NOMO-1 treated with dmso at 0.1 percent for 144 hours (cell line): ENCODE measurements at regions not wholly inside any gene's neighbourhood (a gene's known extent, or its start where the extent isn't known, plus 50 kb on each side); places are given as distances from the start of the nearest gene placed in this dataset.

Source experiments
- DNase-seq: peaks from one replicate; lab custom pipeline; 2025; ENCODE audit not compliant: unreplicated experiment; lab: John Stamatoyannopoulos, UW

DNA sequence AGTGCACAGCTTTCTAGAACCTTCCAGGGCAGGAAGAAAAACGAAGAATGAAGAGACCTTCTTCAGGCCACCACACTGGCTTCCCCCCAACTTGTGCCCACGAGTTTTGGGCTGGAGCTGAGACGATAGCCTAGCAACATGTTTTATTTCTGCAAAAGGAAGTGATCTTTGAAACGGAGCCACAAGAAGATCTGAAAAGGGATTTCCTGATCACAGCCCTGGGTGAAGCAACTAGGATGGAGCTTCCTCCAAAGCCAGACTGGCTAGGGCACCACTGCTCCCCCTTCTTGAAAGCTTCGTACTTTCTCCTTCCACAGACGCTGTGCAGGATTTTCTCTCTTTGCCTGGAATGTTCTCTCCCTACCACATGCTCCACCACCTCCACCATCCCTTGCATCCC, 418.3 kb downstream of the MED13L start:
- no peak for DNase-seq

DNA sequence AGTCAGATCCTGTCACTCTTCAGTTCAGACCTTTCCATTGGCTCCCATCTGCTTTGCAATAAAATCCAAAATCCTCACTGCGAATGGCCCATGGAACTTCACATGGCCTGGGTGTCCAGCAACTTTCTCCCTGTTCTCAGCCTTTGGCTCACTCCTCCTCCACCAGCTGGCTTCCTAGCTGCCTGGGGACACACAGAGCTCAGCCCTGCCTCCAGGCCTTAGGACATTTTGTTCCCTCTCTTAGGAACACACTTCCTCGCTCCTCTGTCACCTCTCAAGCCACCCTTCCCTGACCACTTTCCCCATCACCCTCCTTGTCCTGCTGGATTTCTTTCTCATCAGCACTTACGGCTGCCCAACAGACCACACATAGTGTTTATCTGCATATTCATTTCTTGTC, 419.6 kb downstream of the MED13L start:
- DNase-seq = no peak

GRCh38 chr12:115857160-115857920, 420.2 kb downstream of the MED13L start:
- no peak for DNase-seq

DNA sequence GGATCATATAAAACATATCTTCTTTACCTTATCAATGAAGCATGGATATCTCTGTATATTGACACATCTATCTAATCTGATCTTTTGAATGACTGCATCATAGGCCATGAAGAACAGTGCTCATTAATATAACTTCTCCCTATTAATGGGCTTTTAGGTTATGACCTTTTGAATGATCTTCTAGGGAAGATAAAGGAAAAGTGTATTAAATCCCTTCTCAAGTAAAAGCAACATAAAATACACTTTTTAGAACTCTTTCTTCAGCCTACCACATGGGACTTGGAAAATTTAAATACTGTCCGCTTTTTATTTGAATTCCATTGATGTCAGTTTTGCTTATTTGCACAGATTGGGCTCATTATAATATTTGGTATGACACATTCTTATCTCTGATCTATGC, 425.4 kb downstream of the MED13L start:
- DNase-seq = no peak

- DNase-seq = no peak
Observed at GRCh38 chr12:115850957-115851356, 426.5 kb downstream of the MED13L start.

DNA sequence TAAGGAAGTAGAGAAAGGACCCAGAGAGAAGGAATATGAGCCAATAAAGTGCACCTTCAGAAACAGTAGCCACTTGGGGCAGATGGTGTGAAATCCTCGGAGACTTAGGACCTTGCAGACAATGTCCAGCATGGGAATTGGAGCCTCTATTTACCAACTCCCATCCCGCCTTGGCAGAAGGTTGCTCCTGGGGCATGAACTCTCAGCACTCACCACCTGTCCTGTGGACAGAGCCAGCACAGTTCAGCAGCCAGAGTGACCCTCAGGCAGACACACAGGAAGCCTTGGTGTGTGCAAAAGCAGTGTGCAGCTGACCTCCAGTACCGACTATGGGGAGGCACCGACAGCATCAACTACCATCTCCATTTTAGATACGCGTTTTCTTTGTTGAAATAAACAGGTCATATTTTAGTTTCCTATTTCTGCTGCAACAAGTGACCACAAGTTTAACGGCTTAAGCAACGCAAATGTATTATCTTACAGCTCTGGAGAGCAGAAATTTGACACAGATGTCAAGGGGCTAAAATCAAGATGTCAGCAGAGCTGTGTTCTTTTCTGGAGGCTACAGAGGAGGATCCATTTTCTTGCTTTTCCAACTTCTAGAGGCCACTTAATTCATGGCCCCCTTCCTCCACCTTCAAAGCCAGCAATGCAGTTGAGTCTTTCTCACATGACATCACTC, 428.1 kb downstream of the MED13L start:
- no peak for DNase-seq

GRCh38 chr12:115847398-115847797, 430.1 kb downstream of the MED13L start:
- no peak for DNase-seq

DNA sequence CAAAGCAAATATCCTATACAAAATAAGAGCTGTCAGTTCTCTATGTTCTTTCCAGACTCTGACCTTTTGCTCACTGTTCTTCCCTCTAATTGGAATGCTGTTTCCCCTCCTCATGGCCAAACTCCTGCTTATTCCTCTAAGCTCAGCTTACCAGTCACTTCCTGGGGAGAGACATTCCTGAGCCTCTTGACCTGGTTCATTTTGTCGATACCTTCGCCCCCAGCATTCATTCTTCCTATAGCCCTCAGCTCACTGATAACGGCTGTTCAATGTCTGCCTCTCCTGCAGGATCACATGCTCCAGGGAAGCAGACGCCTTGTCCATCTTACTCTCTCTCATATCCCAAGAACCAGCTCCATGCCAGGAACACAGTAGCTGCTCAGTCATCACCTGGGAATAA, 431.0 kb downstream of the MED13L start:
- no peak for DNase-seq

DNA sequence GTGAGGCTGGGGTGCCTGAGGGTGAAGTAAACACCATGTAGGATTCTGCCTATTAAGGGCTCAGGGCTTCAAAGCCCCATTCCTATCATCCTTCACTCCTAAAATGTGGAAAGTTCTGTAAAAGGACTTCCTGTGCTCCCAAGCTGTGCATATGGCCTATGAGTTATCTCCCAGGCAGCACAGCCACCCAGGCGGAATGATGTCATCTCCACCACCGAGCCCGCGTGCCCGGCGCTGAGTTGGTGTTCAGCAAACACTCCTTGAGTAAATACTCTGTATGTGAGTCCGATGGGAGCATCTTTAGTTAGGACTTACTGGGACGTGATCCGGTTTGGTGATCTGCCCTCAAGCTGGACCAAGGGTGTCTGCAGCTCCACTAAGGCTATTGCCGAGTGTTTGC, 437.3 kb downstream of the MED13L start:
- no peak for DNase-seq

- no peak for DNase-seq
Observed at GRCh38 chr12:115838952-115839351, 438.5 kb downstream of the MED13L start.

- no peak for DNase-seq
Observed at GRCh38 chr12:115837220-115837619, 440.3 kb downstream of the MED13L start.

DNA sequence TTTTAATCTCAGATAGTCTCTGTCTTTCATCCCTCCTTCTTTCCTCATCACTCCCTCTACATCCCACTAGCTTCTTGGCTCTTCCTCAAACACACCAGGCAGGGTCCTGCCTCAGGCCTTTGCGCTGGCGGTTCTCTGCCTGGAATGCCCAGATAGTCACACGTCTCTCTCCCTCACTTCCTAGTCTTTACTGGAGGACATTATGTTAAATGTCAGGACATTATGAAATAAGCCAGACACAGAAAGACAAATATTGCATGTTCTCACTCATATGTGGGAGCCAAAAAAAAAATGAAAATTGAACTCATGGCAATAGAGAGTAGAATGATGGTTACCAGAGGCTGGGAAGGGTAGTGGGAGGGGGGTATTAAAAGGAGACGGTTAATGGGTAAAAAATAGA, 442.0 kb downstream of the MED13L start:
- DNase-seq = no peak

- no peak for DNase-seq
Observed at GRCh38 chr12:115833704-115834103, 443.8 kb downstream of the MED13L start.

GRCh38 chr12:115830633-115831032, 446.9 kb downstream of the MED13L start:
- DNase-seq = no peak

DNA sequence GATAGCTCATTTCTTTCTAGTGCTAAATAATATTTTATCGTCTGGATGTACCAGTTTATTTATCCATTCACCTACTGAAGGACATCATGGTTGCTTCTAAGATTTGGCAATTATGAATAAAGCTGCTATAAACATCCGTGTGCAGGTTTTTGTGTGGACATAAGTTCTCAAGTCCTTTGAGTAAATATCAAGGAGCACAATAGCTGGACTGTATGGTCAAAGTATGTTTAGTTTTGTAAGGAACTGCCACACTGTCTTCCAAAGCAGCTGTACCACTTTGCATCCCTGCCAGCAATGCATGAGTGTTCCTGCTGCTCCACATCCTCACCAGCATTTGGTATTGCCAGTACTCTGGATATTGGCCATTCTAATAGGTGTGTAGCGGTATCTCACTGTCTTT, 447.4 kb downstream of the MED13L start:
- no peak for DNase-seq

DNA sequence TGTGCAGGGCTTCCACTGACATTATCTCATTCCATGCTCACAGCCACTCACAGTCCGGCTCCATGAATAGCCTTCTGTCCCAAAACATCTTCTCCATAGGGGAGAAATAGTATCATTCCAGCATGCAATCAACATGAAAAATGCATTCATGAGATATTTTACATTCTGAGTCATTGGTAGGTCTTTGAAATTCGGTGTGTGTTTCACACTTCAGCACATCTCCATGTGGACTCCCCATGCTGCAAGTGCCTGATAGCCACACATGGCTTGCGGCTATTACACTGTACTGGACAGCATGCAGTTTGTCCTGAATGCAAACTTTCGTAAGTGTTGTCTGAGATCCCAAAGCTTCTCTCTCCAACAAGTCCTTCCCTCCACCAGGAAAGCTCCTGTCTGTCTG, 449.3 kb downstream of the MED13L start:
- DNase-seq = no peak

- DNase-seq = no peak
Observed at GRCh38 chr12:115824936-115825602, 452.4 kb downstream of the MED13L start.

- no peak for DNase-seq
Observed at GRCh38 chr12:115823635-115824034, 453.9 kb downstream of the MED13L start.

GRCh38 chr12:115820656-115821055, 456.8 kb downstream of the MED13L start:
- no peak for DNase-seq

- DNase-seq = no peak
Observed at GRCh38 chr12:115818973-115819372, 458.5 kb downstream of the MED13L start.

DNA sequence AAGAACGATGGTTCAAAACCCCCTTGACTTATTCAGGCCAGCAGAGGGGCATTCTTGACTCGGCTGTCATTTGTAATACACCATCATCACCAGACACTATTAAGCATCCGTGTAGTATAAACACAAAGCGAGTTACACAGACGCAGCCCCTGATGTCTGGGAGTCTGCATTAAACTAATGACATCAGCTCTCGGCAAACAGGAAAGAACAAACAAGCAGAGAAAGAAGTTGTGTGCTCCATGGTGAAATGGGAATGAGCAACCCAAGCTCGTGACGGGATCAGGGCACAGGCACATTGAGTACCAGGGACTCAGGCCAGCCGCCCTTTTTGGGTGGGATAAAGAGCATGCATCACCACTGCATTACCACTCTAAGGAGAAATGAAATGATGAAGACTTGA, 460.1 kb downstream of the MED13L start:
- no peak for DNase-seq

DNA sequence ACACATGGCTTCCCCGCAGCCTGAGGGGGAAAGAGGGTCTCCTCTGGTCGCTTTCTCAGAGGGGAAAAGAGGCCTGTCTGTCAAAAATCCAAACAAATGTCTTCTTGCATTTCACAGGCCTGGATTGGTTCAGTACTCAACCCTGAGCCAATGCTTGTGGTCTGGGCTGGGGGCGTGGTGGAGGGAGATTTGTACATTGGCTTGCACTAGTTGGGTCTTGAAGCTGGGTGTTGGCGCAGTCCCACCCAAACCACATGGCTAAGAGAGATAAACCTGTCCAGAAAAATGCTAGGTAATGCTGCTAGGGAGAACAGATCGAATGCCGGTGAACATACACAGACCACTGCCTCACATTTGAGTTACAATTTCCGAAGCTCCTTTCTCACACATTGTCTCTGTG, 461.6 kb downstream of the MED13L start:
- no peak for DNase-seq
